ENCODE measurements at regions not wholly inside any gene's neighbourhood (a gene's known extent, or its start where the extent isn't known, plus 50 kb on each side); places are given as distances from the start of the nearest gene placed in this dataset.

- Histone ChIP-seq H3K4me1 (no peaks in the 10 kb centered on the region), H3K27ac (no peak overlapping the region), H3K36me3 (no peaks in the 10 kb centered on the region), H3K27me3 (no peaks in the 10 kb centered on the region), H3K4me3 (no peak overlapping the region), H3K9me3 (no peaks in the 10 kb centered on the region)
- WGBS, 2 donors, result 85 to 92% methylated on average over 7 of the region's 7 CpGs
- TF ChIP-seq POLR2AphosphoS5 (IDR thresholded peaks at IDR 0.05), result no peak
- TF ChIP-seq EP300 (IDR thresholded peaks at IDR 0.05), result no peak
- TF ChIP-seq CTCF (IDR thresholded peaks at IDR 0.05), result no peak
- ATAC-seq (ENCODE audit: low FRiP score in 2 of 2) (no peak), DNase-seq (no peak)
Measured at GRCh38 chr1:99535470-99536164, 110.3 kb upstream of the PALMD start.

DNA sequence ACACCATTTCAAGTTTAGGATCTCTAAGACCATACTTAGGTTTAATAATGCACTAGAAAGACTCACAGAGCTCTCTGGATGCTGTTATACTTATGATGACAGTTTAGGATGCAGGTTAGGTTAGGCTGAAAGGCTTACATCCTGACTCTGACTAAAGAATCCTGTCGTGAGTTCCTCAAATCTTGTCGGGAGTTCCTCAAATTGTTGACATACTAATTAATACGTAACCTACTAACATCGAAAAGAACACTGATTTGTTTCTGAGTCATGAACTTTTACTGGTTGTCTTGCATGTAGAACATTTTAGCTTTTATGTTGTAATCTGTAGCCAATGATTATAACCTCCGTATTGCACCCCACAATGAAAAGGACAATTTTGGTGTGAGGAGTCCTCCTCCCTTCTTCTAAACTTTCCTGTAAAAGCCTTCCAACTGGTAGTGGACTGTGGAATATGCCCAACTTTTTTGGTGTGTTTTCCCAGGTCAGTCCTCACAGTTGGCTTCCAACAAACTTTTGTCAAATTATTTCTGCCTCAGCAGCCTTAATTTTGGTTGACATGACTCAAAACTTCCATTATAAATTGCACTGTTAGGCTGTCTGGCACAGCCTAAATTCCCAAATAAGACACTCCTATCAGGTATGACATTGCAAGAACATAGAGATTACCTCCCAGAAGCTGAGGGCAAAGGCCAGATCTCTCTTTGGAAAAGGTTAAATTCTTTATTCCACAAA lies 107.9 kb upstream of the PALMD start:
- H3K27me3 ChIP-seq, result no peaks in the 10 kb centered on the region
- TF ChIP-seq POLR2A (IDR thresholded peaks at IDR 0.05) (no peak), EP300 (IDR thresholded peaks at IDR 0.05) (no peak), CTCF (IDR thresholded peaks at IDR 0.05) (no peak), POLR2AphosphoS5 (IDR thresholded peaks at IDR 0.05) (no peak)
- DNase-seq, result no peak
- no peak for ATAC-seq (ENCODE audit: low FRiP score in 2 of 2)
- no peaks in the 10 kb centered on the region for H3K4me1 ChIP-seq
- H3K27ac ChIP-seq, result no peak overlapping the region
- no peaks in the 10 kb centered on the region for H3K9me3 ChIP-seq
- no peaks in the 10 kb centered on the region for H3K36me3 ChIP-seq
- H3K4me3 ChIP-seq, result no peak overlapping the region
- WGBS, 2 donors, result 61 to 80% methylated on average over 5 of the region's 5 CpGs

DNA sequence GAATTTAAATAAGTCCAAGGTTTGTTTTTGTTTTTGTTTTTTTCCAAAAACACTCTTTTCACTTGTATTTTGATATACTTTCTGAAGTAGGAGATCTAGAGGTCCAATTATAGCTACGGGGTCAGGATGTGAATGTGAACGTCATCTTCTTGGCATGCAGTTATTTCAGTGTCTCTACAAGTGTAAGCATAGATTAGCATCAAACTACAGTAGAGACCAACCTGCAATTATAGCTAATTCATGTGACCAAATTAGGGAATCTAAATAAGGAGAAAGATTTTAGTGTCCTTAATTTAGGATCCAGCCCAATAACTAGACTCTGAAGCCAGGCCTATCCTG lies 107.3 kb upstream of the PALMD start:
- no peak for DNase-seq
- Histone ChIP-seq H3K27me3 (no peaks in the 10 kb centered on the region), H3K27ac (no peak overlapping the region), H3K36me3 (no peaks in the 10 kb centered on the region), H3K9me3 (no peaks in the 10 kb centered on the region), H3K4me1 (no peaks in the 10 kb centered on the region), H3K4me3 (no peak overlapping the region)
- no peak for ATAC-seq (ENCODE audit: low FRiP score in 2 of 2)
- TF ChIP-seq CTCF (IDR thresholded peaks at IDR 0.05) (no peak), EP300 (IDR thresholded peaks at IDR 0.05) (no peak), POLR2AphosphoS5 (IDR thresholded peaks at IDR 0.05) (no peak), POLR2A (IDR thresholded peaks at IDR 0.05) (no peak)
- 79 to 82% methylated on average over 2 of the region's 2 CpGs for WGBS, 2 donors

DNA sequence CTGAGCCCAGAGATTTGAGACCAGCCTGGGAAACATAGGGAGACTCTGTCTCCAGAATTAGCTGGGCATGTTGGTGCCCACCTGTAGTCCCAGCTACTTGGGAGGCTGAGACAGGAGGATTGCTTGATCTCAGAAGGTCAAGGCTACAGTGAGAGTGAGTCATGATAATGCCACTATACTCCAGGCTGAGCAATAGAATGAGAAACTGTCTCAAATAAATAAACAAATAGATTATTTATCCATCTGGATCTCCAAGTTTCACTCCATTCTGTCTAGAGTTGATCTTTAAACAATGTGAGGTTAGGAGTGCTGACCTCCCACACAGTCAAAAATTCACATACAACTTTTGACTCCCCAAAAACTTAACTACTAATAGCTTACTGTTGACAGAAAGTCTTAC lies 106.8 kb upstream of the PALMD start:
- no peak overlapping the region for H3K27ac ChIP-seq
- no peaks in the 10 kb centered on the region for H3K4me1 ChIP-seq
- no peak for DNase-seq
- H3K27me3 ChIP-seq, result no peaks in the 10 kb centered on the region
- ATAC-seq (ENCODE audit: low FRiP score in 2 of 2), result no peak
- no peak for TF ChIP-seq POLR2A (IDR thresholded peaks at IDR 0.05)
- TF ChIP-seq CTCF (IDR thresholded peaks at IDR 0.05), result no peak
- no peak for TF ChIP-seq EP300 (IDR thresholded peaks at IDR 0.05)
- no peak for TF ChIP-seq POLR2AphosphoS5 (IDR thresholded peaks at IDR 0.05)
- no peaks in the 10 kb centered on the region for H3K9me3 ChIP-seq
- no peaks in the 10 kb centered on the region for H3K36me3 ChIP-seq
- H3K4me3 ChIP-seq, result no peak overlapping the region

DNA sequence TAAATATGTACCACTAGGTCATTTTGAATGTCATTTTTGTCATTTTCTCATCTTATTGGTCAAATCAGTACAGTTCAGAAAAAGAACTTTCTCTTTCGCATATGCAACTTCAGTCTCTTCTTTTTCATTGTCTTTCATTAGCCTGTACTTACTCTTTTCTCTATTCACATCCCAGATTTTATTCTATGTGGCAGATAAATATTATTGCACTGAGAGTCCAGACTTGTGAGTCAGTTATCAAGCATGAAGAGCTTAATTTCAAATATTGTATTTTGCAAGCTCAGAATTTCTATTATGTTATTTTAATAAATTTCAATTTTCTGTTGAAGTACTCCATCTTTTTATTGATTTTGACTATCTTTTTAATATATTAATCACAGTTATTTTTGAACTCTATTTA lies 105.2 kb upstream of the PALMD start:
- no peaks in the 10 kb centered on the region for H3K36me3 ChIP-seq
- H3K4me1 ChIP-seq, result no peaks in the 10 kb centered on the region
- no peaks in the 10 kb centered on the region for H3K27me3 ChIP-seq
- no peak overlapping the region for H3K27ac ChIP-seq
- WGBS, 2 donors, result 92 to 98% methylated on average over 1 of the region's 1 CpG
- H3K4me3 ChIP-seq, result no peak overlapping the region
- ATAC-seq (ENCODE audit: low FRiP score in 2 of 2) (no peak), DNase-seq (no peak)
- no peaks in the 10 kb centered on the region for H3K9me3 ChIP-seq
- TF ChIP-seq POLR2A (IDR thresholded peaks at IDR 0.05) (no peak), CTCF (IDR thresholded peaks at IDR 0.05) (no peak), EP300 (IDR thresholded peaks at IDR 0.05) (no peak), POLR2AphosphoS5 (IDR thresholded peaks at IDR 0.05) (no peak)
